RWPE1 (cell line): ENCODE measurements at regions not wholly inside any gene's neighbourhood (a gene's known extent, or its start where the extent isn't known, plus 50 kb on each side); places are given as distances from the start of the nearest gene placed in this dataset.

Experiments used
- CTCF ChIA-PET: fragments of 350-600 bp; sonication (Branson Sonifier 250); formaldehyde crosslinking; extraction: SDS; loops from one replicate; lab custom pipeline; 2021; lab: Yijun Ruan, JAX
- POLR2A ChIA-PET: fragments of 400-600 bp; formaldehyde crosslinking; extraction: SDS; loops from one replicate; lab custom pipeline; 2020; ENCODE audit warnings: antibody characterized with exemption; ENCODE audit not compliant: low non-redundant PET; lab: Yijun Ruan, JAX
- DNase-seq: peaks from one replicate; pipeline ENCODE4 v3.0.0; 2012; ENCODE audit warnings: low spot score
- H3K27ac ChIP-seq: fragments of 450-650 bp; 2 replicates; pipeline ENCODE4 v1.5.1; 2017
- CTCF ChIP-seq: fragments of 450-650 bp; conservative IDR thresholded peaks from 2 replicates; pipeline ENCODE4 v1.5.1; 2017; ENCODE audit warnings: low read depth, mild to moderate bottlenecking

- ChIA-PET POLR2A (no interaction called here), CTCF (no interaction called here)
- H3K27ac ChIP-seq, result no peak overlapping the region
- no peak for DNase-seq
- no peak for TF ChIP-seq CTCF
These were observed 519.8 kb upstream of the CITED2 start for GRCh38 chr6:139894271-139894670.

DNA sequence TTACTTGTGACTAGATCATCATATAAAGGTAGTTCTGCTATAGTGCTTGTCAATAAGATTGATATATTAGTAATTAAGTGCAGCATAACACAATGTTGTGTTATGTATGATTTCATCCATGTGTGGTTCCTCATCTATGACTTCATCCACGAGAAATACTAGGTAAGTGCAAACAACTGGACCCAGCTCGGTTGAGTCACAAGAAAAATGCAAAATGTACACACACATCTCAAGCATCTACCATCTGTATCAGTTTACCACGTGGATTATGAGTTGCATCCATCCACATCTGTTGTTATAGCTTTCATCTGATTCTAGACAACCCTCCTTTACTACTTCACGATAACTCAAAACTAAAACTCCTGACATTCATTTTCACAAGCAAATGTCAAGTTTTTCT, 517.0 kb upstream of the CITED2 start:
- DNase-seq, result no peak
- no peak overlapping the region for H3K27ac ChIP-seq
- no peak for TF ChIP-seq CTCF
- ChIA-PET POLR2A (no interaction called here), CTCF (no interaction called here)

DNA sequence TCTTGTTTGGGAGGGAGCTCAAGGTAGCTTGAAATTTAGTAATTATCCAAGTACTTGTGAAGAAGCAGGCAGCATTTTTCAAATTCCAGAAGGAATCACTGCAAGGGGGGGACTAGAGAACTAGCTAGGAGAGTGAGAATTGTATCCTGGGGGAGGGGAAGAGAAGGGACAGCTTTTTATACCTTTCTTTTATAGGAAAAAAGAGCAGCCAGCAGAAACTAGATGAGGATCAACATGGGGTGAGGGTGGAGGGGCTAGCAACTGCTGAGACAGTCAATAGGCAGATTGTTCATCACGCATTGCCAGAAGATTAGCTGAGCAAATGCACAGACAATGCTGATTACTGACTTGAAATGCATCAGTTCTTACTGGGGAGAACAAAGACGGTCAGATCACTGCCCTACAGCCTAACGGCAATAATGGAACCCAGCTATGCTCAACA, 514.3 kb upstream of the CITED2 start:
- H3K27ac ChIP-seq, result no peak overlapping the region
- no peak for DNase-seq
- TF ChIP-seq CTCF, result no peak
- ChIA-PET POLR2A (no interaction called here), CTCF (interaction anchor here (0.6 kb wide), 2 partner anchors 11 to 72 kb away, joined by 4 to 5 read pairs; no protein-coding TSS in a partner anchor)

GRCh38 chr6:139887275-139887674, 512.8 kb upstream of the CITED2 start:
- TF ChIP-seq CTCF, result no peak
- CTCF ChIA-PET, result interaction anchor here (0.6 kb wide), 1 partner anchor 1246 kb away, joined by 3 read pairs; no protein-coding TSS in a partner anchor
- H3K27ac ChIP-seq, result no peak overlapping the region
- POLR2A ChIA-PET, result no interaction called here
- DNase-seq, result no peak

DNA sequence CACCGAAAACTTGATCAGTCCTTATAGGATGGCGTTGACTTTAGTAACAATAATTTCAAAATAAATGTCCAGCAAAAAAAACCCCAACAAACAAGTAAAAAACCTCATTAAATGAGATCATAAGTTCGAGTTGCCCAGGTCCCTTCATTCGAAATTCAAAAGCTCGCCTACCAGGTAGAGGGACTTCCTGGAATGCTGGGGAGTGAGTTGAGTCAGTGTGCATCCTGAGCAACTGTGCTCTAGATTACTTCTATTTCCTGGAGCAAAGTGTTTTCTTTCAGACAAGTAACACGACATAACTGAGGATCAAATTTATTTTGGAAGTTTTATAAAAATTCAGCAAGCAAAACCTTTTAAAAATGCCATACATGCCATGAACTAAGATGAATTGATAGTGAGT, 511.9 kb upstream of the CITED2 start:
- H3K27ac ChIP-seq, result no peak overlapping the region
- ChIA-PET CTCF (no interaction called here), POLR2A (no interaction called here)
- TF ChIP-seq CTCF, result no peak
- no peak for DNase-seq

DNA sequence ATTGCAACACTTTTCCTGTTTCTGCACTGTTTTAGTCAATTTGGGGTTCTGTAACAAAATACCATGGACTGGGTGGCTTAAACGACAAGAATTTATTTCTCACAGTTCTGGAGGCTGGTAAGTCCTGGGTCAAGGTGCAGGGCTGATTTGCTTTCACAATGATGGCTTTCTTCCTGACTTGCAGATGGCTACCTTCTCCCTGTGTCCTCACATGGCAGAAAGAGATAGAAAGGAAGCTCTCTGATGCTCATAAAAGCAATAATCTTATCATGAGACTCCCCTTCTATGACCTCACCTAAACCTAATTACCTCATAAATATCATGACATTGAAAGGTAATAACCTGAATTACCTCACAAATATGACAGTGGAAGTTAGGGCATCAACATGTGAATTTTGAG, 511.5 kb upstream of the CITED2 start:
- H3K27ac ChIP-seq, result no peak overlapping the region
- TF ChIP-seq CTCF, result no peak
- DNase-seq, result no peak
- ChIA-PET CTCF (interaction anchor here (0.6 kb wide), 1 partner anchor 20 kb away, joined by 3 read pairs; no protein-coding TSS in a partner anchor), POLR2A (no interaction called here)
